Astrocyte (in vitro differentiated cells and primary cell): ENCODE measurements at regions not wholly inside any gene's neighbourhood (a gene's known extent, or its start where the extent isn't known, plus 50 kb on each side); places are given as distances from the start of the nearest gene placed in this dataset.
A peak's percentile ranks its signal among the peaks of the same experiment; 100 is the strongest.

Experiments used
- DNase-seq: peaks from one replicate; pipeline ENCODE4 v3.0.0-alpha.2; 2010; ENCODE audit warnings: low read depth
- FAIRE-seq: peaks from 2 replicates; lab custom pipeline; 2011; peaks lifted over from hg19 to GRCh38; lab: Jason Lieb, UNC
- H2AFZ ChIP-seq: 2 replicates; pipeline ENCODE4 v1.6.0; 2012; ENCODE audit warnings: low read depth, low read length, inconsistent platforms
- H3K27ac ChIP-seq: 2 replicates; pipeline ENCODE4 v1.5.1; 2011; ENCODE audit warnings: low read depth, low read length, inconsistent platforms
- H3K27me3 ChIP-seq: 2 replicates; pipeline ENCODE4 v1.6.0; 2011; ENCODE audit warnings: low read length, inconsistent platforms; ENCODE audit not compliant: insufficient read depth
- H3K36me3 ChIP-seq: 2 replicates; pipeline ENCODE4 v1.5.1; 2011; ENCODE audit warnings: low read length, inconsistent platforms; ENCODE audit not compliant: insufficient read depth
- H3K4me1 ChIP-seq: 2 replicates; pipeline ENCODE4 v1.5.1; 2011; ENCODE audit warnings: low read length, inconsistent platforms; ENCODE audit not compliant: insufficient read depth
- H3K4me2 ChIP-seq: 2 replicates; pipeline ENCODE4 v1.6.0; 2012; ENCODE audit warnings: low read length, inconsistent platforms
- H3K4me3 ChIP-seq: 2 replicates; pipeline ENCODE4 v1.5.1; 2011; ENCODE audit warnings: low read depth, mild to moderate bottlenecking, low read length, inconsistent platforms; ENCODE audit not compliant: insufficient read depth
- H3K79me2 ChIP-seq: 2 replicates; pipeline ENCODE4 v1.6.0; 2012; ENCODE audit warnings: mild to moderate bottlenecking, low read length, inconsistent platforms; ENCODE audit not compliant: insufficient read depth
- H3K9ac ChIP-seq: 2 replicates; pipeline ENCODE4 v1.6.0; 2012; ENCODE audit warnings: mild to moderate bottlenecking, low read length, inconsistent platforms
- H3K9me3 ChIP-seq: 2 replicates; pipeline ENCODE4 v1.5.1; 2012; ENCODE audit warnings: low read depth, mild to moderate bottlenecking, low read length, inconsistent platforms; ENCODE audit not compliant: insufficient read depth
- H4K20me1 ChIP-seq: 2 replicates; pipeline ENCODE4 v1.6.0; 2012; ENCODE audit warnings: low read length, inconsistent platforms; ENCODE audit not compliant: insufficient read depth
- H3K27ac Mint-ChIP-seq: one replicate; pipeline ENCODE4 v1.8.0; 2021; ENCODE audit warnings: mild to moderate bottlenecking, mixed read lengths; ENCODE audit not compliant: unreplicated experiment
- H3K27me3 Mint-ChIP-seq: one replicate; pipeline ENCODE4 v1.8.0; 2021; ENCODE audit warnings: low read depth, mixed read lengths; ENCODE audit not compliant: unreplicated experiment
- H3K36me3 Mint-ChIP-seq: one replicate; pipeline ENCODE4 v1.8.0; 2021; ENCODE audit warnings: low read depth, mixed read lengths; ENCODE audit not compliant: unreplicated experiment
- H3K4me1 Mint-ChIP-seq: one replicate; pipeline ENCODE4 v1.8.0; 2021; ENCODE audit warnings: low read depth, mixed read lengths; ENCODE audit not compliant: unreplicated experiment
- H3K4me3 Mint-ChIP-seq: one replicate; pipeline ENCODE4 v1.8.0; 2021; ENCODE audit warnings: mild to moderate bottlenecking, moderate library complexity, mixed read lengths; ENCODE audit not compliant: unreplicated experiment
- H3K9me3 Mint-ChIP-seq: one replicate; pipeline ENCODE4 v1.8.0; 2021; ENCODE audit warnings: mild to moderate bottlenecking, mixed read lengths; ENCODE audit not compliant: unreplicated experiment
- EZH2 ChIP-seq: IDR thresholded peaks from 2 replicates; pipeline ENCODE4 v1.6.1; 2012; ENCODE audit warnings: mild to moderate bottlenecking, low read length, inconsistent platforms; ENCODE audit not compliant: insufficient read depth
- TF ChIP-seq, protein P1 (sequence below): IDR thresholded peaks from 2 replicates; pipeline ENCODE4 v1.5.1; 2011; ENCODE audit warnings: low read depth, mild to moderate bottlenecking, inconsistent platforms, low read length, moderate library complexity; ENCODE audit not compliant: insufficient read depth

DNA sequence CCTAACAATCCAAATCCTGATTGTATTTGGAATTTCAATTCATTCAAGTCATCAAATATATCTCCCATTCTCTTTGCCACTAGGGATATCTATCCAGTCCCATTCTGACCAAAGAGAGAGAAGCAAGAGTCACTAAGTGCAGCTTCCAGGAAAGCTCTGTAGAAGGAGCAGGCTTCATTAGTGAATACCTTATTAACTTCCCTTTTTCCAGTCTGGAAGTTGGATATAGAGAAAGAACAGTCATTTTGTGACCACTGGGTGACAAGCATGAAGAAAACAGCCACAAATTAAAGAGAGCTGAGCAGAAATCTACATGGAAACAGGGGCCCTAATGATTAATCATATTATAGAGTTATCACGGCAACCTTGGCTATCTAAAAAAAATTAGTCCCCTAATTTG is 190.7 kb upstream of the ADO start:
- H3K36me3 Mint-ChIP-seq = no peaks in the 10 kb centered on the region
- DNase-seq (no peak), FAIRE-seq (peak; percentile 64)
- H3K4me3 Mint-ChIP-seq = no peak overlapping the region
- Histone ChIP-seq H3K27ac (no peak overlapping the region), H3K4me2 (no peak overlapping the region), H3K36me3 (no peaks in the 10 kb centered on the region), H3K9me3 (no peaks in the 10 kb centered on the region), H2AFZ (no peak overlapping the region), H3K4me3 (no peak overlapping the region), H3K27me3 (no peaks in the 10 kb centered on the region), H3K4me1 (peaks cover 15% of the 10 kb centered on the region), H3K79me2 (no peaks in the 10 kb centered on the region), H3K9ac (no peak overlapping the region), H4K20me1 (no peaks in the 10 kb centered on the region)
- H3K27ac Mint-ChIP-seq = peak overlapping the region; percentile 73
- H3K9me3 Mint-ChIP-seq = peaks cover 9% of the 10 kb centered on the region
- no peaks in the 10 kb centered on the region for H3K27me3 Mint-ChIP-seq
- TF ChIP-seq, protein P1, sequence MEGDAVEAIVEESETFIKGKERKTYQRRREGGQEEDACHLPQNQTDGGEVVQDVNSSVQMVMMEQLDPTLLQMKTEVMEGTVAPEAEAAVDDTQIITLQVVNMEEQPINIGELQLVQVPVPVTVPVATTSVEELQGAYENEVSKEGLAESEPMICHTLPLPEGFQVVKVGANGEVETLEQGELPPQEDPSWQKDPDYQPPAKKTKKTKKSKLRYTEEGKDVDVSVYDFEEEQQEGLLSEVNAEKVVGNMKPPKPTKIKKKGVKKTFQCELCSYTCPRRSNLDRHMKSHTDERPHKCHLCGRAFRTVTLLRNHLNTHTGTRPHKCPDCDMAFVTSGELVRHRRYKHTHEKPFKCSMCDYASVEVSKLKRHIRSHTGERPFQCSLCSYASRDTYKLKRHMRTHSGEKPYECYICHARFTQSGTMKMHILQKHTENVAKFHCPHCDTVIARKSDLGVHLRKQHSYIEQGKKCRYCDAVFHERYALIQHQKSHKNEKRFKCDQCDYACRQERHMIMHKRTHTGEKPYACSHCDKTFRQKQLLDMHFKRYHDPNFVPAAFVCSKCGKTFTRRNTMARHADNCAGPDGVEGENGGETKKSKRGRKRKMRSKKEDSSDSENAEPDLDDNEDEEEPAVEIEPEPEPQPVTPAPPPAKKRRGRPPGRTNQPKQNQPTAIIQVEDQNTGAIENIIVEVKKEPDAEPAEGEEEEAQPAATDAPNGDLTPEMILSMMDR = no peak
- TF ChIP-seq EZH2 = no peak
- H3K4me1 Mint-ChIP-seq = peaks cover 32% of the 10 kb centered on the region

DNA sequence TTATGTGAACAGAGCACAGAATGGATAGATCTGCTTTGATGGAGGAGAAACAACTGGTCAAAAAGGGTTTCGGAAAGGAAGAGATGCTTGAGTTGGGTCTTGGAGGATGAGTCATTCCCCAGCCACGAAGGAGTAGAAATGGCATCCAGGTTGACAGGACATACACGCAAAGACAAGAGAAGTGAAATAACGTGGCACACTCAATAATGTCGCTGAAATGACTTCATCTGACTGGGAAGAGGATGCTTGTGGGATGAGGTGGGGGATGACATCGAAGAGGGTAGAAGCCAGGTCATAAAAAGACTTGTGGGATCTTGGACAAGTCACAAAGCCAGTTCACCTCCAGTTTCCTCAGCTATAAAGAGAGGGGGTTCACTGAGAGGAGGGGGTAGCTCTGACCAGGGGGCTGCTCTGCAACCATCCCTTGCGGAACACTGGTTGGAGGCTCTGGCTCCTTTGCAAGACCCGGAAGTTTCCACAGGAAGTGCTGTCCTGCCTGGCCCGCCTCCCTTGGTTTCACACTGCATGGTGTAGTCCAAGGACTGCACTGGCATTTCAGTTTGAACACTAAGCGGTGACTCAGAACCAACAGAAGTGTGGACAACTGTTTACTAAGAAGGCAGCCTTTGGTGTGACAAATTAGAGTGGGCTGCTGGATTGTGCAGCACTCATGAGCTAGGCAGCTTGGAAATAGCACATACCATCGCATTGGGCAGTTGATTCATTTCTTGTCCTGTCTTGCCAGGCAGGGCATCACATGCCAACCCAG is 189.9 kb upstream of the ADO start:
- peak overlapping the region; percentile 73 for H3K27ac Mint-ChIP-seq
- no peak overlapping the region for H2AFZ ChIP-seq
- H3K4me1 ChIP-seq = peaks cover 18% of the 10 kb centered on the region
- H3K27me3 ChIP-seq = no peaks in the 10 kb centered on the region
- peak; percentile 77 for DNase-seq
- H4K20me1 ChIP-seq = no peaks in the 10 kb centered on the region
- H3K36me3 Mint-ChIP-seq = no peaks in the 10 kb centered on the region
- H3K9me3 ChIP-seq = no peaks in the 10 kb centered on the region
- H3K4me3 Mint-ChIP-seq = peak overlapping the region; percentile 50
- H3K79me2 ChIP-seq = no peaks in the 10 kb centered on the region
- no peak overlapping the region for H3K4me3 ChIP-seq
- no peak overlapping the region for H3K9ac ChIP-seq
- peaks cover 9% of the 10 kb centered on the region for H3K9me3 Mint-ChIP-seq
- H3K27me3 Mint-ChIP-seq = no peaks in the 10 kb centered on the region
- no peaks in the 10 kb centered on the region for H3K36me3 ChIP-seq
- TF ChIP-seq EZH2 = no peak
- TF ChIP-seq, protein P1 = no peak
- H3K27ac ChIP-seq = no peak overlapping the region
- H3K4me2 ChIP-seq = peak overlapping the region; percentile 23
- peaks cover 34% of the 10 kb centered on the region for H3K4me1 Mint-ChIP-seq
- FAIRE-seq = peak; percentile 81
